ENCODE measurements at regions not wholly inside any gene's neighbourhood (a gene's known extent, or its start where the extent isn't known, plus 50 kb on each side); places are given as distances from the start of the nearest gene placed in this dataset.

DNA sequence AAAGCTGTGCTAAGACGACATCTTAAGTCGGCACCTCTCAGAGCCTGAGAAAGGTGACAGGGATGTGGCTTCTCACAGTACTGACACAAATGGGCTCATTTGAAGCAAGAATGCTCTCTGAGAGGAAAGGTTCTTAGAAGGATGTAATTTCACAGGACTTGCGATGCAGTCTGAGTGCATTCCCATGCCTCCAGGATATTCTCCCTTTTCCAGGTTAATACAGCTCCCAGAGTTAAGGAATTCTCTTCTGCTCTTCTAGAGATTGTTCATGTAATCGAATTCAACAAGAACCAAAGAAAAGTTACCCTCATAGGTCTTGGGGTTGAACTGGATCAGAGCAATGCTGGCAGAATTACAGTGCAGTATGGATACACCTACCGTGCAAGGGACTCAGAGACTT, 131.0 kb downstream of the GALR1 start:
- Histone ChIP-seq H3K9ac (ENCODE audit: insufficient read depth, low read depth, low read length) (no peak overlapping the region), H3K79me2 (ENCODE audit: insufficient read depth, low read length) (no peaks in the 10 kb centered on the region), H3K27me3 (ENCODE audit: control insufficient read depth in 1 of 2, insufficient read depth in 2 of 2, low read length in 2 of 2) (peaks cover 0 to 4% of the 10 kb centered on the region in 2 experiments; a peak in 2 of 5 replicates), H2AFZ (ENCODE audit: low read length) (no peak overlapping the region), H4K20me1 (ENCODE audit: insufficient read depth, low read length) (no peaks in the 10 kb centered on the region), H3K27ac (ENCODE audit: extremely low read length, insufficient read depth, low read length) (no peak overlapping the region), H3K4me3 (replicated peaks in 1 of 3; ENCODE audit: insufficient read depth in 1 of 3, low read depth in 2 of 3, low read length in 3 of 3) (no peak overlapping the region), H3K4me1 (ENCODE audit: insufficient read depth, low read length) (no peaks in the 10 kb centered on the region), H3K9me3 (ENCODE audit: low read length) (no peaks in the 10 kb centered on the region), H3K4me2 (ENCODE audit: low read depth, low read length) (no peak overlapping the region), H3K36me3 (replicated peaks in 1 of 2; ENCODE audit: control insufficient read depth in 1 of 2, insufficient read depth in 2 of 2, low read length in 2 of 2) (no peaks in the 10 kb centered on the region)
- WGBS (ENCODE audit: low lambda C conversion rate) = 24% methylated on average over 5 of the region's 5 CpGs
- no peak for FAIRE-seq
- ATAC-seq = no peak
- intact Hi-C loops (cut with micrococcal nuclease; ENCODE audit: unreplicated experiment) (no loop called here), in situ Hi-C loops (cut with HindIII; ENCODE audit: extremely low pct_ligation_motif_present, low pct_unique_long_range_greater_than_20kb) (no loop called here)
- POLR2A ChIA-PET = no interaction called here
- no peak for DNase-seq (ENCODE audit: low spot score)
- CTCF ChIA-PET (ENCODE audit: low intra/inter-chr PET ratio, low total read pairs) = no interaction called here
- no TSS peak for BruUV-seq (replicated peaks)
- TF ChIP-seq, protein P1, sequence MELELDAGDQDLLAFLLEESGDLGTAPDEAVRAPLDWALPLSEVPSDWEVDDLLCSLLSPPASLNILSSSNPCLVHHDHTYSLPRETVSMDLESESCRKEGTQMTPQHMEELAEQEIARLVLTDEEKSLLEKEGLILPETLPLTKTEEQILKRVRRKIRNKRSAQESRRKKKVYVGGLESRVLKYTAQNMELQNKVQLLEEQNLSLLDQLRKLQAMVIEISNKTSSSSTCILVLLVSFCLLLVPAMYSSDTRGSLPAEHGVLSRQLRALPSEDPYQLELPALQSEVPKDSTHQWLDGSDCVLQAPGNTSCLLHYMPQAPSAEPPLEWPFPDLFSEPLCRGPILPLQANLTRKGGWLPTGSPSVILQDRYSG (CRISPR knock-in tag; IDR thresholded peaks at IDR 0.05) = no peak
- TF ChIP-seq, protein P2, sequence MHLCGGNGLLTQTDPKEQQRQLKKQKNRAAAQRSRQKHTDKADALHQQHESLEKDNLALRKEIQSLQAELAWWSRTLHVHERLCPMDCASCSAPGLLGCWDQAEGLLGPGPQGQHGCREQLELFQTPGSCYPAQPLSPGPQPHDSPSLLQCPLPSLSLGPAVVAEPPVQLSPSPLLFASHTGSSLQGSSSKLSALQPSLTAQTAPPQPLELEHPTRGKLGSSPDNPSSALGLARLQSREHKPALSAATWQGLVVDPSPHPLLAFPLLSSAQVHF (CRISPR knock-in tag; IDR thresholded peaks at IDR 0.05) = no peak
- no peak for TF ChIP-seq GTF2F1 (IDR thresholded peaks at IDR 0.05; ENCODE audit: low read length)
- TF ChIP-seq ZNF251 (CRISPR knock-in tag; IDR thresholded peaks at IDR 0.05) = no peak
- TF ChIP-seq PHF5A (CRISPR knock-in tag; IDR thresholded peaks at IDR 0.05; ENCODE audit: low read depth, unreplicated experiment) = no peak
- TF ChIP-seq NCOA2 (CRISPR knock-in tag; IDR thresholded peaks at IDR 0.05) = no peak
- TF ChIP-seq HOXA5 (CRISPR knock-in tag; IDR thresholded peaks at IDR 0.05) = no peak
- no peak for TF ChIP-seq TOPORS (CRISPR knock-in tag; IDR thresholded peaks at IDR 0.05)
- no peak for TF ChIP-seq CEBPB (IDR thresholded peaks at IDR 0.05; ENCODE audit: borderline replicate concordance, low read depth, low read length)
- TF ChIP-seq, protein P3, sequence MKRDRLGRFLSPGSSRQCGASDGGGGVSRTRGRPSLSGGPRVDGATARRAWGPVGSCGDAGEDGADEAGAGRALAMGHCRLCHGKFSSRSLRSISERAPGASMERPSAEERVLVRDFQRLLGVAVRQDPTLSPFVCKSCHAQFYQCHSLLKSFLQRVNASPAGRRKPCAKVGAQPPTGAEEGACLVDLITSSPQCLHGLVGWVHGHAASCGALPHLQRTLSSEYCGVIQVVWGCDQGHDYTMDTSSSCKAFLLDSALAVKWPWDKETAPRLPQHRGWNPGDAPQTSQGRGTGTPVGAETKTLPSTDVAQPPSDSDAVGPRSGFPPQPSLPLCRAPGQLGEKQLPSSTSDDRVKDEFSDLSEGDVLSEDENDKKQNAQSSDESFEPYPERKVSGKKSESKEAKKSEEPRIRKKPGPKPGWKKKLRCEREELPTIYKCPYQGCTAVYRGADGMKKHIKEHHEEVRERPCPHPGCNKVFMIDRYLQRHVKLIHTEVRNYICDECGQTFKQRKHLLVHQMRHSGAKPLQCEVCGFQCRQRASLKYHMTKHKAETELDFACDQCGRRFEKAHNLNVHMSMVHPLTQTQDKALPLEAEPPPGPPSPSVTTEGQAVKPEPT (CRISPR knock-in tag; IDR thresholded peaks at IDR 0.05; ENCODE audit: low read depth) = no peak
- TF ChIP-seq FOSL1 (CRISPR knock-in tag; IDR thresholded peaks at IDR 0.05; ENCODE audit: borderline replicate concordance) = no peak
- no peak for TF ChIP-seq ZNF563 (CRISPR knock-in tag; IDR thresholded peaks at IDR 0.05)
- TF ChIP-seq ZNF629 (CRISPR knock-in tag; conservative IDR thresholded peaks at IDR 0.05) = no peak
- no peak for TF ChIP-seq ZSCAN30 (CRISPR knock-in tag; IDR thresholded peaks at IDR 0.05)
- TF ChIP-seq, protein P4, sequence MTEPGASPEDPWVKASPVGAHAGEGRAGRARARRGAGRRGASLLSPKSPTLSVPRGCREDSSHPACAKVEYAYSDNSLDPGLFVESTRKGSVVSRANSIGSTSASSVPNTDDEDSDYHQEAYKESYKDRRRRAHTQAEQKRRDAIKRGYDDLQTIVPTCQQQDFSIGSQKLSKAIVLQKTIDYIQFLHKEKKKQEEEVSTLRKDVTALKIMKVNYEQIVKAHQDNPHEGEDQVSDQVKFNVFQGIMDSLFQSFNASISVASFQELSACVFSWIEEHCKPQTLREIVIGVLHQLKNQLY (CRISPR knock-in tag; IDR thresholded peaks at IDR 0.05) = no peak
- no peak for TF ChIP-seq SOX13 (IDR thresholded peaks at IDR 0.05)
- no peak for TF ChIP-seq SOX13 (CRISPR knock-in tag; conservative IDR thresholded peaks at IDR 0.05 in 1 of 2, IDR thresholded peaks at IDR 0.05 in 1 of 2)

Measured in HepG2 (cell line).